SK-N-SH (cell line): ENCODE measurements at regions not wholly inside any gene's neighbourhood (a gene's known extent, or its start where the extent isn't known, plus 50 kb on each side); places are given as distances from the start of the nearest gene placed in this dataset.

Source experiments
- EZH2phosphoT487 ChIP-seq: fragments of 200-600 bp; sonication (generic); IDR thresholded peaks from 2 replicates; pipeline ENCODE4 v1.6.1; 2017; ENCODE audit warnings: low read depth, mixed run types, mild to moderate bottlenecking, antibody characterized with exemption, moderate library complexity, borderline replicate concordance
- FOXJ3 ChIP-seq: sonication (generic); formaldehyde crosslinking; IDR thresholded peaks from 2 replicates; pipeline ENCODE4 v1.5.1; 2020; ENCODE audit warnings: mild to moderate bottlenecking, missing genetic modification reagents
- FOXM1 ChIP-seq: IDR thresholded peaks from 2 replicates; pipeline ENCODE4 v1.4.0; 2012; ENCODE audit warnings: low read depth, mild to moderate bottlenecking
- GABPA ChIP-seq: IDR thresholded peaks from 2 replicates; pipeline ENCODE4 v1.4.0; 2012; ENCODE audit warnings: low read depth, mild to moderate bottlenecking
- GATA2 ChIP-seq: sonication (generic); formaldehyde crosslinking; IDR thresholded peaks from 2 replicates; pipeline ENCODE4 v1.5.0; 2020; ENCODE audit warnings: mild to moderate bottlenecking, missing genetic modification reagents
- POLR2AphosphoS5 ChIP-seq: IDR thresholded peaks from 2 replicates; pipeline ENCODE4 v1.6.1; 2012; ENCODE audit warnings: low read depth, low read length
- RAD21 ChIP-seq: IDR thresholded peaks from 2 replicates; pipeline ENCODE4 v1.6.1; 2012; ENCODE audit warnings: mild to moderate bottlenecking, low read length
- RCOR1 ChIP-seq: fragments of 150-350 bp; IDR thresholded peaks from 2 replicates; pipeline ENCODE4 v1.6.1; 2017; ENCODE audit warnings: antibody characterized with exemption, low read length
- SIN3A ChIP-seq: IDR thresholded peaks from 2 replicates; pipeline ENCODE4 v1.6.1; 2012; ENCODE audit warnings: low read depth, mild to moderate bottlenecking, low read length, moderate library complexity, borderline replicate concordance
- TAF1 ChIP-seq: IDR thresholded peaks from 2 replicates; pipeline ENCODE4 v1.6.1; 2012; ENCODE audit warnings: low read depth, mild to moderate bottlenecking, low read length, moderate library complexity, borderline replicate concordance
- TF ChIP-seq, protein P1 (sequence below): fragments of 200-600 bp; sonication (generic); IDR thresholded peaks from 2 replicates; pipeline ENCODE4 v1.6.1; 2017; ENCODE audit warnings: antibody characterized with exemption, mild to moderate bottlenecking, moderate library complexity
- TF ChIP-seq, protein P2 (sequence below): fragments of 150-350 bp; IDR thresholded peaks from 2 replicates; pipeline ENCODE4 v1.6.1; 2017; ENCODE audit warnings: antibody characterized with exemption, low read length, low read depth, borderline replicate concordance
- TF ChIP-seq, protein P3 (sequence below): IDR thresholded peaks from 2 replicates; pipeline ENCODE4 v1.4.0; 2012; ENCODE audit warnings: low read depth

DNA sequence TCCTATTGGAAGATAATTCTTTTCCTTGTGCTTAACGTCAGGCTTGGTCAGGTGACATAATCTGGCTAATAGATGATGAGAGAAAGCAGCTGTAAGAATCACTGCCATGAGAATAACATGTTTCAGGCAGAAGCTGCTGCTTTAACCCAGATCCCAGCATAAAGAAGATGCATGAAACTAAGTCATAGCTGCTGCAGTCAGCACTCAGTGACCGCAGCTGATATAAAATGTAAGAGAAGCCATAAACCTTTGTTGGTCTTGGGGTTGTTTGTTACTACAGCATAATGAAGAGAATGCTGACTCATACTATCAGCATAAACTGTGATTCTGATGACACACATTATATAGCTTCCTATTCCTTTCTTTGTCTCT lies 274.3 kb upstream of the TRIB2 start:
- TF ChIP-seq, protein P1, sequence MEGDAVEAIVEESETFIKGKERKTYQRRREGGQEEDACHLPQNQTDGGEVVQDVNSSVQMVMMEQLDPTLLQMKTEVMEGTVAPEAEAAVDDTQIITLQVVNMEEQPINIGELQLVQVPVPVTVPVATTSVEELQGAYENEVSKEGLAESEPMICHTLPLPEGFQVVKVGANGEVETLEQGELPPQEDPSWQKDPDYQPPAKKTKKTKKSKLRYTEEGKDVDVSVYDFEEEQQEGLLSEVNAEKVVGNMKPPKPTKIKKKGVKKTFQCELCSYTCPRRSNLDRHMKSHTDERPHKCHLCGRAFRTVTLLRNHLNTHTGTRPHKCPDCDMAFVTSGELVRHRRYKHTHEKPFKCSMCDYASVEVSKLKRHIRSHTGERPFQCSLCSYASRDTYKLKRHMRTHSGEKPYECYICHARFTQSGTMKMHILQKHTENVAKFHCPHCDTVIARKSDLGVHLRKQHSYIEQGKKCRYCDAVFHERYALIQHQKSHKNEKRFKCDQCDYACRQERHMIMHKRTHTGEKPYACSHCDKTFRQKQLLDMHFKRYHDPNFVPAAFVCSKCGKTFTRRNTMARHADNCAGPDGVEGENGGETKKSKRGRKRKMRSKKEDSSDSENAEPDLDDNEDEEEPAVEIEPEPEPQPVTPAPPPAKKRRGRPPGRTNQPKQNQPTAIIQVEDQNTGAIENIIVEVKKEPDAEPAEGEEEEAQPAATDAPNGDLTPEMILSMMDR: no peak
- TF ChIP-seq, protein P2, sequence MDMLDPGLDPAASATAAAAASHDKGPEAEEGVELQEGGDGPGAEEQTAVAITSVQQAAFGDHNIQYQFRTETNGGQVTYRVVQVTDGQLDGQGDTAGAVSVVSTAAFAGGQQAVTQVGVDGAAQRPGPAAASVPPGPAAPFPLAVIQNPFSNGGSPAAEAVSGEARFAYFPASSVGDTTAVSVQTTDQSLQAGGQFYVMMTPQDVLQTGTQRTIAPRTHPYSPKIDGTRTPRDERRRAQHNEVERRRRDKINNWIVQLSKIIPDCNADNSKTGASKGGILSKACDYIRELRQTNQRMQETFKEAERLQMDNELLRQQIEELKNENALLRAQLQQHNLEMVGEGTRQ: no peak
- TF ChIP-seq GABPA: no peak
- TF ChIP-seq FOXM1: no peak
- no peak for TF ChIP-seq EZH2phosphoT487
- TF ChIP-seq RAD21: no peak
- no peak for TF ChIP-seq POLR2AphosphoS5
- TF ChIP-seq, protein P3, sequence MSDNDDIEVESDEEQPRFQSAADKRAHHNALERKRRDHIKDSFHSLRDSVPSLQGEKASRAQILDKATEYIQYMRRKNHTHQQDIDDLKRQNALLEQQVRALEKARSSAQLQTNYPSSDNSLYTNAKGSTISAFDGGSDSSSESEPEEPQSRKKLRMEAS: no peak
- TF ChIP-seq GATA2 (CRISPR knock-in tag): no peak
- TF ChIP-seq FOXJ3: no peak
- TF ChIP-seq SIN3A: no peak
- TF ChIP-seq RCOR1: no peak
- no peak for TF ChIP-seq TAF1
